Body of pancreas (tissue), 4 donors: ENCODE measurements at regions not wholly inside any gene's neighbourhood (a gene's known extent, or its start where the extent isn't known, plus 50 kb on each side); places are given as distances from the start of the nearest gene placed in this dataset.

ENCODE experiments used
- POLR2A ChIP-seq, 3 donors: fragments of 450-650 bp; IDR thresholded peaks; one replicate each; pipeline ENCODE4 v1.6.1; 2016; ENCODE audit warnings: antibody characterized with exemption in 3 of 3, mild to moderate bottlenecking in 2 of 3
- TF ChIP-seq, protein P1 (sequence below), 7 experiments: fragments of 450-650 bp in 4 of 7; fragments of 200-600 bp in 3 of 7; sonication (generic) in 3 of 7; IDR thresholded peaks; one replicate each; pipeline ENCODE4 v1.5.1; 2016 to 2019; ENCODE audit warnings: antibody characterized with exemption in 7 of 7

GRCh38 chr20:11581271-11581670, 336.4 kb upstream of the BTBD3 start:
- TF ChIP-seq POLR2A (IDR thresholded peaks at IDR 0.05): no peak
- TF ChIP-seq, protein P1, sequence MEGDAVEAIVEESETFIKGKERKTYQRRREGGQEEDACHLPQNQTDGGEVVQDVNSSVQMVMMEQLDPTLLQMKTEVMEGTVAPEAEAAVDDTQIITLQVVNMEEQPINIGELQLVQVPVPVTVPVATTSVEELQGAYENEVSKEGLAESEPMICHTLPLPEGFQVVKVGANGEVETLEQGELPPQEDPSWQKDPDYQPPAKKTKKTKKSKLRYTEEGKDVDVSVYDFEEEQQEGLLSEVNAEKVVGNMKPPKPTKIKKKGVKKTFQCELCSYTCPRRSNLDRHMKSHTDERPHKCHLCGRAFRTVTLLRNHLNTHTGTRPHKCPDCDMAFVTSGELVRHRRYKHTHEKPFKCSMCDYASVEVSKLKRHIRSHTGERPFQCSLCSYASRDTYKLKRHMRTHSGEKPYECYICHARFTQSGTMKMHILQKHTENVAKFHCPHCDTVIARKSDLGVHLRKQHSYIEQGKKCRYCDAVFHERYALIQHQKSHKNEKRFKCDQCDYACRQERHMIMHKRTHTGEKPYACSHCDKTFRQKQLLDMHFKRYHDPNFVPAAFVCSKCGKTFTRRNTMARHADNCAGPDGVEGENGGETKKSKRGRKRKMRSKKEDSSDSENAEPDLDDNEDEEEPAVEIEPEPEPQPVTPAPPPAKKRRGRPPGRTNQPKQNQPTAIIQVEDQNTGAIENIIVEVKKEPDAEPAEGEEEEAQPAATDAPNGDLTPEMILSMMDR (IDR thresholded peaks at IDR 0.05): no peak
